ENCODE measurements at regions not wholly inside any gene's neighbourhood (a gene's known extent, or its start where the extent isn't known, plus 50 kb on each side); places are given as distances from the start of the nearest gene placed in this dataset.
A peak's percentile ranks its signal among the peaks of the same experiment; 100 is the strongest.

DNA sequence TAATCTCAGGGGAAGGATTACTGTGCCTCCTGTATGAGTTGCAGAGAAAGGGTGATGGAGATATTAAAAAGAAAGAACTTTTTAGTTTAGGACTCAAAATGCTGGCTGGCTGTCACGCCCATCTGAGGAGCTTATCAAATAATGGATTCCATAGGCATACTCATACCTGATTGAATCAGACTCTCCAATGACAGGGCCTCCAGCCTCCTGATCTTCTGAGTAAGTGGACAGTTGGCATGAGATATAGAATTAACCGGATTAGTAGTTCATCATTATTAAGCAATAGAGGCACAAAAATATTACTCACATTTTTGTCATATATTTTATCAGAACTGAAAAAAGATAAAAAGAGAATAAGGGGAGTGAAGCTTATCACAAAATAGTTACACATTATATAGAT lies 157.0 kb upstream of the RASA1 start:
- in situ Hi-C loops (cut with HindIII; ENCODE audit: low sequenced_read_pairs) = no loop called here
- H3K4me3 ChIP-seq (ENCODE audit: low read depth, low read length) = no peak overlapping the region
- no peak for DNase-seq (ENCODE audit: low read depth, low spot score)
- TF ChIP-seq, protein P1, sequence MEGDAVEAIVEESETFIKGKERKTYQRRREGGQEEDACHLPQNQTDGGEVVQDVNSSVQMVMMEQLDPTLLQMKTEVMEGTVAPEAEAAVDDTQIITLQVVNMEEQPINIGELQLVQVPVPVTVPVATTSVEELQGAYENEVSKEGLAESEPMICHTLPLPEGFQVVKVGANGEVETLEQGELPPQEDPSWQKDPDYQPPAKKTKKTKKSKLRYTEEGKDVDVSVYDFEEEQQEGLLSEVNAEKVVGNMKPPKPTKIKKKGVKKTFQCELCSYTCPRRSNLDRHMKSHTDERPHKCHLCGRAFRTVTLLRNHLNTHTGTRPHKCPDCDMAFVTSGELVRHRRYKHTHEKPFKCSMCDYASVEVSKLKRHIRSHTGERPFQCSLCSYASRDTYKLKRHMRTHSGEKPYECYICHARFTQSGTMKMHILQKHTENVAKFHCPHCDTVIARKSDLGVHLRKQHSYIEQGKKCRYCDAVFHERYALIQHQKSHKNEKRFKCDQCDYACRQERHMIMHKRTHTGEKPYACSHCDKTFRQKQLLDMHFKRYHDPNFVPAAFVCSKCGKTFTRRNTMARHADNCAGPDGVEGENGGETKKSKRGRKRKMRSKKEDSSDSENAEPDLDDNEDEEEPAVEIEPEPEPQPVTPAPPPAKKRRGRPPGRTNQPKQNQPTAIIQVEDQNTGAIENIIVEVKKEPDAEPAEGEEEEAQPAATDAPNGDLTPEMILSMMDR (IDR thresholded peaks at IDR 0.05; ENCODE audit: low read depth, low read length) = no peak

DNA sequence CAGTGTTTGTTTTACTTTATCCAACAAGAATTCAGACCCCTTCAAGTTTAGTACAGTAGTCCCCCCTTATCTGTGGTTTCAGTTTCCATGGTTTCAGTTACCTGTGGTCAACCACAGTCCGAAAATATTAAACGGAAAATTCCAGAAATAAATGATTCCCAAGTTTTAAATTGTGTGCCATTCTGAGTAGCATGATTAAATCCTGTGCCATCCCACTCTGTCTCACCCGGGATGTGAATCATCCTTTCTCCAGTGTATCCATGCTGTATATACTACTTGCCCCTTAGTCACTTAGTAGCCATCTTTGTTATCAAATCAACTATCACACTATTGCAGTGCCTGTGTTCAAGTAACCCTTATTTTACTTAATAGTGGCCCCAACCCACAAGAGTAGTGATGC lies 153.8 kb upstream of the RASA1 start:
- no peak overlapping the region for H3K4me3 ChIP-seq (ENCODE audit: low read depth, low read length)
- in situ Hi-C loops (cut with HindIII; ENCODE audit: low sequenced_read_pairs) = no loop called here
- peak; percentile 91 for DNase-seq (ENCODE audit: low read depth, low spot score)
- TF ChIP-seq, protein P1 (IDR thresholded peaks at IDR 0.05; ENCODE audit: low read depth, low read length) = no peak

DNA sequence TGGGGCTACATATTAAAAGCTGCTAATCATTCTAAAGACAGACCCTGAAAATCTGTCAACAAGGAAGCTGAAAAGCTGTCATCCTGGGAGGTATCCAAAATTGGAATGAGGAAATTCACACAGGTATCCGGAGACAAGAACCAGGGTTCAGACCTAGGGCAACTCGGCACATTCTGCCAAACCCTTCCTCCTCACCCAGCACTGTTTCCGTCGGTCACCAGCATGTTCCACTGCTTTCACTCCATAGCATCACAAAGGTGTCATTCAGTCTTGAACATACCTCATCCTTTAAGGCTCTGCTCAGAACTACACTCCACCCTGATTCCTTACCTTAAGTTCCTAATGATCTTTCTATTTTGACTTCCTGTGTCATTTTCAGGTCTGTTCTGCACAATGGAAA lies 153.1 kb upstream of the RASA1 start:
- H3K4me3 ChIP-seq (ENCODE audit: low read depth, low read length) = no peak overlapping the region
- in situ Hi-C loops (cut with HindIII; ENCODE audit: low sequenced_read_pairs) = no loop called here
- no peak for DNase-seq (ENCODE audit: low read depth, low spot score)
- TF ChIP-seq, protein P1 (IDR thresholded peaks at IDR 0.05; ENCODE audit: low read depth, low read length) = no peak

DNA sequence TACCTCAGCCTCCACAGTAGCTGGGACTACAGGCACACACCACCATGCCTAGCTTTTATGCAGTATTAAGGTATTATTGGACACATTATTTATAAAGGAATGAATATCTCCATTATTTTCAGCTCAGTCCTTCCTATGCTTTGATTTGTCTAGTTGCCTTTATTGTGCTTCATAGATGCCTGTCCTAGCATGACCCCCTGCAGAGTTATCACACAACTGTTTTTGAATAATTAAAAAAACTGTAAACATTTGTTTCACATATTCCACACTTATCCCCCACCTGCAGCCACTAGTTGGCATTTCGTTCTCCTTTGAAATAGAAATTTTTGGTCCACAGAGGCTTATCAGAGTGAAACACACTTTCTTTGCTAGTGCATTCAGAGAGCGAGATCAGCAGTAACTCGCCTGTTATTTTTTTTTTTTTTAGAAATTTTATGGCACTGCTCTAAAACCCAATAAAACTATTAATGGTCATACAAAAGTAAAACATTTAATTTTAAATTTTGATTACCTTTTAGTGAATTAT lies 151.8 kb upstream of the RASA1 start:
- DNase-seq (ENCODE audit: low read depth, low spot score) = no peak
- TF ChIP-seq, protein P1 (IDR thresholded peaks at IDR 0.05; ENCODE audit: low read depth, low read length) = no peak
- no peak overlapping the region for H3K4me3 ChIP-seq (ENCODE audit: low read depth, low read length)
- in situ Hi-C loops (cut with HindIII; ENCODE audit: low sequenced_read_pairs) = no loop called here

DNA sequence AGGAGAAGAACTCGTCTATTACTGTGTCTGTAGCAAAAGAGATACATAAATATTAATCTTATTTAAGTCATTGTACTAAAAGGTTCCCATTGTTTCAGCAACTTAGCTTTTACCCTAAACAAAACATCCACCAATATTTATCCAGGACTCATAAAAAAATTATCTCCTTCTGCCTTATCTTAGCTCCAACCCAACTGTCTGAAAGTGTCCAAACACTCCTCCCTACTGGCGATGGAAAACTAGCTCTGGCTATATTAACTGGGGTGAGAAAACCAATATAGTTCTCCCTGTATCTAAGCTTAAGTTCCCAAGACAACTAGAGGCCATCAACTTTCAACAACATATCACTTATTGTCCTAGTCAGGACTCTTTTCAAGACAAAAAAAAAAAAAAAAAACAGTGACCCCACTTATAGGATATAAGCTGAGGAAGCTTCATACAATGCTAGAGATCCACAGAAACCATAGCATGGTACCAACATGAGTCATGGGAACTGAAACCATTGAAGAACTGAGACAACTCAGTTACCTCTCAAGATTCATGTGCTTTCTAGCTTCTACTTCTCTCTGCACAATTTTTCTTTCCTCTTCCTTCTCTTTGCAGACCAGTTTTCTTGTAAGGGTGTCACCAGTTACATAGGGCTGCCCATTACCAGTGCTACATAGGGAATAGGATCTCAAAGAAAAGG lies 150.7 kb upstream of the RASA1 start:
- H3K4me3 ChIP-seq (ENCODE audit: low read depth, low read length) = no peak overlapping the region
- in situ Hi-C loops (cut with HindIII; ENCODE audit: low sequenced_read_pairs) = no loop called here
- TF ChIP-seq, protein P1 (IDR thresholded peaks at IDR 0.05; ENCODE audit: low read depth, low read length) = no peak
- DNase-seq (ENCODE audit: low read depth, low spot score) = no peak

DNA sequence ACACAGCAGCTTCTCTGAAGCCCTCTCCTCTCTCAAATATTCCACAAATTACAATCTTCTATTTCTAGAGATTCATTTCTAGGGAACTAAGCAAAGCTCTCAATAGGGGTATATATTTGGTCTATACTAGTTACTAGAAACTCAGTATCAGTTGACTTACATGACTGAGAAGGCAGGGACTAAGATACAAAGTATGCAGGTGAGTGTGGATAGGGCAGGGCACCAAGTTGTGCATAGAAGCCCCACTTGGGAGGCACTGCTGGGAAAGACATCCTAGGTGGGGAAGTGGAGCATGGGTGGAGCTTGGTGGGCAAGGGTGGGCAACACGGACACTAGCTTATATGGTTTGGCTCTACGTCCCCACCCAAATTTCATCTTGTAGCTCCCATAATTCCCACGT lies 148.1 kb upstream of the RASA1 start:
- no peak for DNase-seq (ENCODE audit: low read depth, low spot score)
- TF ChIP-seq, protein P1 (IDR thresholded peaks at IDR 0.05; ENCODE audit: low read depth, low read length) = no peak
- no peak overlapping the region for H3K4me3 ChIP-seq (ENCODE audit: low read depth, low read length)
- in situ Hi-C loops (cut with HindIII; ENCODE audit: low sequenced_read_pairs) = no loop called here
